Activated T-helper 2 cell treated with anti-CD3 and anti-CD28 coated beads, Interferon-gamma antibody, Interleukin-2, Interleukin-4, amounts not matched to agents 10 μg/mL and 5 μg/mL and 100 μg/mL, durations not matched to agents 14 hours and 24 hours and 36 hours (primary cell): ENCODE measurements at regions not wholly inside any gene's neighbourhood (a gene's known extent, or its start where the extent isn't known, plus 50 kb on each side); places are given as distances from the start of the nearest gene placed in this dataset.

Experiments
- DNase-seq: peaks from one replicate; pipeline ENCODE4 v3.0.0; 2021; ENCODE audit warnings: low spot score
- H3K27ac Mint-ChIP-seq: one replicate; pipeline ENCODE4 v1.8.0; 2021; ENCODE audit warnings: mixed read lengths
- H3K27me3 Mint-ChIP-seq: one replicate; pipeline ENCODE4 v1.8.0; 2021; ENCODE audit warnings: low read depth, mixed read lengths
- H3K36me3 Mint-ChIP-seq: one replicate; pipeline ENCODE4 v1.8.0; 2021; ENCODE audit warnings: low read depth, mixed read lengths
- H3K4me1 Mint-ChIP-seq: one replicate; pipeline ENCODE4 v1.8.0; 2021; ENCODE audit warnings: low read depth, mixed read lengths
- H3K4me3 Mint-ChIP-seq: one replicate; pipeline ENCODE4 v1.8.0; 2021; ENCODE audit warnings: low read depth, mild to moderate bottlenecking, moderate library complexity, mixed read lengths
- H3K9me3 Mint-ChIP-seq: one replicate; pipeline ENCODE4 v1.8.0; 2021; ENCODE audit warnings: mixed read lengths
- intact Hi-C: fragments of 100-400 bp; cut with micrococcal nuclease; formaldehyde crosslinking; loops from one replicate; pipeline ENCODE4 v1.15.1; 2023

DNA sequence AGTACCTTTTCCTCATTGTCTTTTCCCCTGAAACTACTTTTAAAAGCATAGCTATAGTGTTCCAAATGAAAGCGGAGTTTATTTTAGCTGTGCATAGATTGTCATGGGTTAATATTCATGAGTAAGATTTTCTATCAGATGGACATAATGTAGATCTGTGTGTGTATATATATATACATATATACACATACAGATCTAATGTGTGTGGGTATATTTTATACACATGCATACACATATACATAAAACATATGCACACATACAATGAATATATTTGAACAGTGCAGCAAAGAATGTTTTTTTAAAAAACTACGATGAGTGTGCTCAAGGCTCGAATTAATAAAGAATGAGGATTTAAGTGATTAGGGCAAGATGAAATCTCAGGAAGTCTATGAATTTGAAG, 328.3 kb upstream of the IL12A start:
- no peaks in the 10 kb centered on the region for H3K9me3 Mint-ChIP-seq
- no peaks in the 10 kb centered on the region for H3K36me3 Mint-ChIP-seq
- no peaks in the 10 kb centered on the region for H3K4me1 Mint-ChIP-seq
- intact Hi-C loops: no loop called here
- no peak overlapping the region for H3K27ac Mint-ChIP-seq
- H3K27me3 Mint-ChIP-seq: peaks cover 1% of the 10 kb centered on the region
- H3K4me3 Mint-ChIP-seq: no peak overlapping the region
- DNase-seq: no peak

DNA sequence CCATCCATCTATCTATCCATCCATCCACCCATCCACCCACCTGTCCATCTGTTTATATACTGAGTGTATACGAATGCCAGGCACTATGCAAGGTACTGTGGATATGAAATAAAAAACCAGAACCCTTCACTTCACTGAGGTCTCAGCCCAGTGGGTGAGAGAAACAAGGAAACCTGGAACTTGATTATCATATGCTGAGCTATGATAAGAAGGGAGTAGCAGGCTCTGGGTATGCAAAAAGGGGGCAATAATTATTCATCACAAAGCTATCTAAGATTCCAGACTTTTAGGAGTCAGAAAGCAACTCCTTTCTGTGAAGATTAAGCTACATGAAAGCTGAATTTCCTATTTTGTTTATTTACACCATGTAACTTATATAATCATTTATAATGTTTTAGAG, 327.7 kb upstream of the IL12A start:
- Mint-ChIP-seq H3K27me3 (peaks cover 1% of the 10 kb centered on the region), H3K4me1 (no peaks in the 10 kb centered on the region), H3K9me3 (no peaks in the 10 kb centered on the region), H3K4me3 (no peak overlapping the region), H3K36me3 (no peaks in the 10 kb centered on the region), H3K27ac (no peak overlapping the region)
- no peak for DNase-seq
- intact Hi-C loops: no loop called here

DNA sequence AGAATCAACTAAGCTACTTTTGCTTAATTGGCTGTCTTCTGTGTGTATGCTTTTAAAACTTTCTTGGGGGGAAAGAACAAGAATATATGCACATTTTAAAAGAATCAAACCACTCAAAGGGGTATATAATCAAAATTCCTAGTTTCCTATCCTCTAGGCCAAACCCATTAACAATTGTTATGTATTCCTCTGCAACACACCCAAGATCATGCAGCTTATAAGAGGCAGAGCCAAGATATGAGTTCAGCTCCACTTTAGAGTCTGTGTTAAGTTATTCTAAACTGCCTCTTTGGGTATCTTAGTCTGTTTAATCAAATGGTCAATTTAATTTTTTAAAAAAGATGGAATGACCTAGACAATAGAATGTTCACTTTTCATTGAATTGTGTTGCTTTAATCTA, 326.1 kb upstream of the IL12A start:
- Mint-ChIP-seq H3K27ac (no peak overlapping the region), H3K4me1 (no peaks in the 10 kb centered on the region), H3K9me3 (no peaks in the 10 kb centered on the region), H3K27me3 (peaks cover 1% of the 10 kb centered on the region), H3K36me3 (no peaks in the 10 kb centered on the region), H3K4me3 (no peak overlapping the region)
- intact Hi-C loops: no loop called here
- DNase-seq: no peak

DNA sequence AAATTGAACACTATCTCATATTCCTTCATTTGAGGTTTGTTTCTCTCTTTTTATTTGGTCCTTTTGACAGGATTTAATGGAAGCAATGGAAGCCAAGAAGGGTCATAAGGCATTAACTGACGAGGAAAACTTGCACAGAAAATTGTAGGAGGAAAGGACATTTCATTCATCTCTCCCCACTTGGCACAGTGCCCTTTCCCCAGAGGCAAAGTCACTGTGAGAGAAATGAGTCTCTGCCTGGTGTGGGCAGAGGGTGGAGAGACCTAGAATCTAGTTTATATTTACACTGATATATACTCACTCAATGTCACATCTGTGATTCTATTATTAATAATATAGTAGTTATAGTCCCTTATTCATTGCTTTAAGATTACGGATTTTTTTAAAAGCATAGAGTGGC, 324.6 kb upstream of the IL12A start:
- no peak for DNase-seq
- H3K36me3 Mint-ChIP-seq: no peaks in the 10 kb centered on the region
- intact Hi-C loops: no loop called here

DNA sequence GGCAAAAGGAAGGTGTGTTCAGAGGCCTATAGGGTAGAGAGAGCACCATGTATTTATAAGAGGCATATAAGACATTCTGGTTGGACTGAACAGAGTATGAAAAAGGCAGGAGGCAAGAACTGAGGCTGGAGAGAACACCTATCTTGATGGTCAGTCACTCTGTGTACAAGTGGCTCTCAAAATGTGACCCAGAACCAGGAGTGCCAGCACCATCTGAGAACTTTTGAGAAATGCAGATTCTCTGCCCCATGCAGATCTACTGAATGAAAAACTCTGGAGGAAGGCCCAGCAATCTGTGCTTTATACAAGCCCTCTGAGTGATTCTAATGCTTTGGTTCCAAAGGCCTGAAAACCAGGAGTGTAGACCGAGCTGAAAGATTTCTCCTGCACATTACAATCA, 324.0 kb upstream of the IL12A start:
- Mint-ChIP-seq H3K27ac (no peak overlapping the region), H3K4me3 (no peak overlapping the region), H3K9me3 (no peaks in the 10 kb centered on the region), H3K27me3 (peaks cover 1% of the 10 kb centered on the region), H3K4me1 (no peaks in the 10 kb centered on the region), H3K36me3 (no peaks in the 10 kb centered on the region)
- intact Hi-C loops: no loop called here
- no peak for DNase-seq

More for the DNA sequence above, 324.6 kb upstream of the IL12A start:
- Mint-ChIP-seq H3K27ac (no peak overlapping the region), H3K4me1 (no peaks in the 10 kb centered on the region), H3K27me3 (peaks cover 1% of the 10 kb centered on the region), H3K4me3 (no peak overlapping the region), H3K9me3 (no peaks in the 10 kb centered on the region)

DNA sequence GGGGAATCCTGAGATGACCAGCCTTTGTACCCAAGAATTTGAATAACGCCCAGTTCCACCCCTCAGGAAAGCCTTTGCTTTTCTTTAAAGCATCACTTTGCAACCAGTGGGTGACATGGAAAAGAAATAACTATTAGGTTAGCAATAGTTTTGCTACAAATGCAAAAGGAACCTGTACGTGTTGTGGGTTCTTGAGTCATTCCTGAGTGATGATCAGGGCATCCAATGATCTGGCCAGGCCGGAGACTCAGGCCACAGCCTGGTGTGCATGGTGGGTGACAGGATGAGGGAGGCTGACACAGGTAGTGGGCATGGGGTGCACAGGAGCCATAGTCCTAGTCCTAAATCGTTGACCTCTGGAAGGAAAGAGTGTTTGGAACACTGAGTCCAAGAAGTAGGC, 321.4 kb upstream of the IL12A start:
- intact Hi-C loops: no loop called here
- H3K4me1 Mint-ChIP-seq: no peaks in the 10 kb centered on the region
- no peak overlapping the region for H3K27ac Mint-ChIP-seq
- no peaks in the 10 kb centered on the region for H3K9me3 Mint-ChIP-seq
- no peaks in the 10 kb centered on the region for H3K27me3 Mint-ChIP-seq
- no peak overlapping the region for H3K4me3 Mint-ChIP-seq
- H3K36me3 Mint-ChIP-seq: no peaks in the 10 kb centered on the region
- DNase-seq: no peak

DNA sequence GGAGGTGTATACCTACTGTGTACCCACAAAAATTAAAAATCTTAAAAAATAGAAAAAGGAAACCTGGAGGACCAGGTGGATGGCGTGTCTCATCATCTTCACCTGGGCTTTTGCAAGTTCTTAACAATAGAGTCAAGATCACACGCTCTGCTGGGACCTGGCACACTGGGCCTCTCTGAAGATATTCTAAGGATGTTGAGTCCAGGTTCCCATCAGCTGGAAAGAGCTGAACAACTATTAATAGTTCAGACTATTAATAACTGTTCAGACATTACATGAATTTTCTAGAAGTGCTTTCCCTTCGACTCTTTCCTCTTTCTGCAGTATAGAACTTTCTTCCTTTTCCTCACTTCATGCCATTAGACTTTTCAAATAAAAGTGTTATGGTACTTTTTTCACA, 320.2 kb upstream of the IL12A start:
- Mint-ChIP-seq H3K36me3 (no peaks in the 10 kb centered on the region), H3K4me1 (no peaks in the 10 kb centered on the region), H3K27me3 (no peaks in the 10 kb centered on the region), H3K4me3 (no peak overlapping the region), H3K9me3 (no peaks in the 10 kb centered on the region), H3K27ac (no peak overlapping the region)
- intact Hi-C loops: no loop called here
- DNase-seq: no peak

DNA sequence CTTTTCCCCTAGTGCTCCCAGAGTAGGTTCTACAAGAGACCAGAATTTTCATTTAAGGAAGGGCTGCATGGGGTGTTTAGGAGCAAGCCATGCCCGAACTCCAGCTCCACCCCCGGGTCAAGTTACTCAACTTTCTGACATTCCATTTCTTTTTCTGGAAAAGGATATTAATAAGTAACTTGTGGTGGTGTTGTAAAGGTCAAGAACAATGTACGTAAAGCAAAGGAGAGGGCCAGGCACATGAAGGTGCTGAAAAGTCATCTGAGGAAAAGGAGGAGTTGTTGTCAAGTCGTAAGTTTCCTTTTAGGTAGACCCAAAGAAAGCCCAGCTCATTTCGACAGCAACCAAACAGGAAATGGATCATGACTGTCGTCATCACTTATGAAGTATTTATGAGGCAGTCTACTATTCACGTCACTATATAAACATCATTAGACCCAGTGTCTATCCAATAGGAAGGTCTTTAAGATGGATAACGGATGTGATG, 319.6 kb upstream of the IL12A start:
- intact Hi-C loops: no loop called here
- no peaks in the 10 kb centered on the region for H3K27me3 Mint-ChIP-seq
- DNase-seq: no peak

DNA sequence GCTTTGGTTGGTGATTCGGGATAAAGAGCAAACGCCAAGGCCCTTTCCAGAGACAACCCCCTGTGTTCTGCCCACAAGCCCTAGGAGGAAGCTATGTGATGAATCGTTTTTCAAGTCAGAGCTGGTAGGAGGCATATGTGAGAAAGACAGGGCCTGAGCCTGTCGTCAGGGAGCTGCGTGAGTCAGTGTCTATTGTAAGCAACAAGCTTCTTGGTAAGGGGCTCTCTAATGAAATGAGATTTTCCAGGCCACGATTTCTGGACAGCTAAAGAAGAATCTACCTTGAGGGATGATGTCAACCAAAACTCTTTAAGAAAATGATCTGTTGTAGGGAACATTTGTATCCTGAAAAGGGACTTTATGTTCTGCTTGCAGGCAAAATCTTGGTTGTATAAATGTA, 318.9 kb upstream of the IL12A start:
- no peaks in the 10 kb centered on the region for H3K27me3 Mint-ChIP-seq
- H3K4me3 Mint-ChIP-seq: no peak overlapping the region
- H3K27ac Mint-ChIP-seq: no peak overlapping the region
- no peaks in the 10 kb centered on the region for H3K9me3 Mint-ChIP-seq
- H3K36me3 Mint-ChIP-seq: no peaks in the 10 kb centered on the region
- intact Hi-C loops: no loop called here
- no peaks in the 10 kb centered on the region for H3K4me1 Mint-ChIP-seq
- DNase-seq: no peak

More for the DNA sequence above, 319.6 kb upstream of the IL12A start:
- no peaks in the 10 kb centered on the region for H3K36me3 Mint-ChIP-seq
- no peaks in the 10 kb centered on the region for H3K9me3 Mint-ChIP-seq
- H3K4me3 Mint-ChIP-seq: no peak overlapping the region
- no peaks in the 10 kb centered on the region for H3K4me1 Mint-ChIP-seq
- no peak overlapping the region for H3K27ac Mint-ChIP-seq

DNA sequence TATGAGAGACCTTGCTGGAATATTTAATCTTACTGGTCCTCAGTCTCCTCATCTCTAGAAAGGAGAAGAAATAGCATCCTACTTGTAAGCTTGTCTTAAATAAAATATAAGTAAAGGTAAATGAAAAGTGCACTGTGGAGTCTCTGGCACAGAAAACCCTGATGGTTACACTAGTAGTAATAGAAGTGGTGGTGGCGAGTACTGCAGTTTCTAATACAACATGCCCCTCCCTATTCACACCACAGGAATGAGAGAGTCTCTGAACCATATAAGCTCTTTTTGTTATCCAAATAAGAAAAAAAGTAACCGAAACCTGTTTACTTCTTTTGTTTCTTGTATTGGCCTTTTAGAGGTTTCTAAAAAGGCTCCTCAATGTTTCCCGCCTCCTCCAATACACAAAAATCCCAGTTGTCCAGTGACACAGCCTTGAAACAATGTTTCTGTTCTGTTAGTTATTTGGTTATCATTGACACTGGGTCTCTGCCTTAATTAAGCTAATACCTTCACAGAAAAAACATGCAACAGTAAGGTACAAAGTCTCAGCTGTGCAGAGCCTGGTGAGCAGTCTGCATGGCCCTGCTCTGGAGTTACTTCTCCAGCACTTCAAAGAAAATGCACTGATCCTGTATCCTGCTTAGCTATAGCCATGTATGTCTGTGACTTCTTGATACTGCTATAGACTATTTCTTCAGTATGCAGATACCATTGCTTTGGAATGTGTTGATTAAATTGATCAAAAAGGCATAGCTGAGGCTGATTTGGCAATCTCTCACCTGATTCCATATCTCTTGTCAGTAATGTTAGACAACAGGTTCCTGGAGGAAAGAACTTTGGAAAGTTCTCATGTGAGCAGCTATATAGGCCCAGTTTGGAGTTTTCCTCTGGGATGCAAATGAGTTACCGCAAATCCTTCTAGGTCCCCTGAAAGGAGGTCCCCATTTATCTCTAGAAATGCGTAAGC, 315.6 kb upstream of the IL12A start:
- Mint-ChIP-seq H3K4me3 (no peak overlapping the region), H3K4me1 (no peaks in the 10 kb centered on the region), H3K36me3 (no peaks in the 10 kb centered on the region), H3K27ac (no peak overlapping the region), H3K9me3 (no peaks in the 10 kb centered on the region), H3K27me3 (no peaks in the 10 kb centered on the region)
- intact Hi-C loops: no loop called here
- DNase-seq: no peak

DNA sequence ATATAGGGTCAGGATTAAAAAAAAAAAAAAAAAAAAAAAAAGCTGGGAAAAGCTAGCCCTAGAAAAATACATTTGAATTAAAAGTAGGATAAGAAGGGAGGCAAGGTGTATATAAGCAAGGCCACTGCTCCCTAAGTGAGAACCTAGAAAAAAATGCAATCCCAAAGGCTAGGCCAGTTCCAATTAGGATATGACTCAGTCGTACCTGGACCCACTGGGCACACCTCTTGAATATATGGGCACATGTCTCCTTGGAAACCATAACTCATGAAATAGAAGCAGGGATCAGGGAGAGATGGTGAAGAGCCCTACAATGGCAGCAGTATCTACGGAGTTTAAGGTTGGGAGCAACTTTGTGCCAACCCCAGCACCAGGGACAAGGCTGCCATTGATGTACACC, 314.1 kb upstream of the IL12A start:
- H3K27ac Mint-ChIP-seq: no peak overlapping the region
- intact Hi-C loops: no loop called here

DNA sequence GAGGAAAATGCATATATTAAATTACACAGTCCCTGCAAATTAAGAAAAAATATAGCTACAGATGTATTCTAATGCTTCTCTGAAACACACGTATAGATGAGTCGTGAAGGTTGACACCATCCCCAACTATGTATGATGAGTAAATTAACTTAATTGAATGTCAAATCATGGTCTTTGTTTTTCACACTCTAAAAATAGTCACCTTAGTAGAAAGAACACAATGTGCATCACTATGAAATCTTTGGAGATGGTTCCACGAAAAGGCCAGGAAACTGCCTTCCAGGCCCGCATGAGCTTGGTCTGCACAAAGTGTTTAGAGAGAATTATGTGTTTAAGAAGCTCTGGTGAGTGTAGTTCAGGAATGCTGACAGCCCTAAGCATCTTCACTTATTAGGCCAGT, 313.4 kb upstream of the IL12A start:
- Mint-ChIP-seq H3K27ac (no peak overlapping the region), H3K36me3 (no peaks in the 10 kb centered on the region), H3K9me3 (no peaks in the 10 kb centered on the region), H3K4me3 (no peak overlapping the region), H3K4me1 (no peaks in the 10 kb centered on the region), H3K27me3 (no peaks in the 10 kb centered on the region)
- no peak for DNase-seq
- intact Hi-C loops: no loop called here

More for the DNA sequence above, 314.1 kb upstream of the IL12A start:
- H3K4me3 Mint-ChIP-seq: no peak overlapping the region
- H3K4me1 Mint-ChIP-seq: no peaks in the 10 kb centered on the region
- no peaks in the 10 kb centered on the region for H3K36me3 Mint-ChIP-seq
- no peaks in the 10 kb centered on the region for H3K9me3 Mint-ChIP-seq
- DNase-seq: no peak
- H3K27me3 Mint-ChIP-seq: no peaks in the 10 kb centered on the region

DNA sequence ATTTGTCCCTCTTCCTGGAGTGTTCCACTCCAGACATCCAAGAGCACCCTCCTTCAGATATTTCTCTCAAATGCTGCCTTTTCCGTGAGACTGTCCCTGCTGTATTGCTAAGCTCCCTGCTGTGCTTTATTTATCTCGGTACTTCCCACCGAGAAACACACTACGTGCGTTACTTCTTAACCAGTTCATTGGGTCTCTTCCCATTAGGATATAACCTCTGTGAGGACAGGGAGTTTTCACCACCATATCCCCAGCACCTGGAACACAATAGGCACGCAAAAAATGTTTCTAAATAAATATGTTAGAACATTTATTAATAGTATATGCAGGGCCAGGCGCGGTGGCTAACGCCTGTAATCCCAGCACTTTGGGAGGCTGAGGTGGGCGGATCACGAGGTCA, 308.7 kb upstream of the IL12A start:
- no peaks in the 10 kb centered on the region for H3K27me3 Mint-ChIP-seq
- intact Hi-C loops: no loop called here
- DNase-seq: no peak
- H3K27ac Mint-ChIP-seq: no peak overlapping the region
- H3K4me3 Mint-ChIP-seq: no peak overlapping the region
- H3K4me1 Mint-ChIP-seq: no peaks in the 10 kb centered on the region
- H3K36me3 Mint-ChIP-seq: no peaks in the 10 kb centered on the region
- no peaks in the 10 kb centered on the region for H3K9me3 Mint-ChIP-seq
